Head of caudate nucleus (tissue), 42 donors: ENCODE measurements at regions not wholly inside any gene's neighbourhood (a gene's known extent, or its start where the extent isn't known, plus 50 kb on each side); places are given as distances from the start of the nearest gene placed in this dataset.
"Not testable (repeated sequence)": the region's sequence is repeated elsewhere in the genome, so short reads cannot be mapped to it uniquely, and the experiment has no call there.

Source experiments
- DNase-seq, 42 donors: peaks; one replicate each; pipeline versions ENCODE4 v3.0.0 to v3.0.0-alpha.2; 2020 to 2021; ENCODE audit warnings: mixed read lengths in 7 of 42
- intact Hi-C: fragments of 100-400 bp; cut with DNase I; formaldehyde crosslinking; loops from one replicate; pipeline ENCODE4 v1.15.0; 2022

DNA sequence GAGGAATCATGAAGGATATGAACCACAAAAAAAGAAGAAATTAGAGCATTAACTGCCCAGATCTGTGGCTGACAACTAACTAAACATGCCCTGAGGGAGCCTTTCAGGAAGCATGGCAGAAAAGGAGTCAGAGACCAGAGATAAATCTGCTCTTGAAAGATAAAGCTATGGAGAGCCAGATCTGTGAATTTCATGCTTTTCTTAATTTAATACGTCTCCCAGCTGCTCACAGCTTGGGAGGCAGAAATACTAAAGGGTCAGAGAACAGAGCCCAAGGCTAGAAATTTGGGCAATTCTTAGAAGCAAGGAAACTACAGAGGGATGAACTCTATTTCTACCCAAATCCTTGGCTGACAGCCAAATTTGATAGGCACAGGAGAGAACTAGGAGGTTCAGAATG is 223.0 kb upstream of the DPP10 start:
- intact Hi-C loops: no loop called here
- DNase-seq: no peak

DNA sequence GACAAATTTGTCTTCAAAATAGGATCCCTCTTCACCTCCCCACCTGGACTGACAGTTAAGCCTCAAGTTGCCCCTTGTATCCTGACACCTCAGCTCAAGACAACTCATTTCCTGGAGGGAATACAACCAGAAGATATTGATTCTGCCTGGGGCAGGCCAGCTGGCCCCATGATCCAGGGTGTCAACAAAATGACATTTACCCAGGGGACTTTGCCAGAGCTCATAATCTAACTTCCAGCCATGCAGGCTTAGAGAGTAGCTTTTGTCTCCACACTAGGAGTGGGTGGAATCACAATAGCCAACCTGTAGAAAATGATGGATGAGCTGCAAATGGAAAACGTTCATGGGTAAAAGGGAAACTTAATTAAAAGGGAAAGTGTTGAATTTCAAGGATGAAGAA is 220.1 kb upstream of the DPP10 start:
- DNase-seq: no peak
- intact Hi-C loops: no loop called here

DNA sequence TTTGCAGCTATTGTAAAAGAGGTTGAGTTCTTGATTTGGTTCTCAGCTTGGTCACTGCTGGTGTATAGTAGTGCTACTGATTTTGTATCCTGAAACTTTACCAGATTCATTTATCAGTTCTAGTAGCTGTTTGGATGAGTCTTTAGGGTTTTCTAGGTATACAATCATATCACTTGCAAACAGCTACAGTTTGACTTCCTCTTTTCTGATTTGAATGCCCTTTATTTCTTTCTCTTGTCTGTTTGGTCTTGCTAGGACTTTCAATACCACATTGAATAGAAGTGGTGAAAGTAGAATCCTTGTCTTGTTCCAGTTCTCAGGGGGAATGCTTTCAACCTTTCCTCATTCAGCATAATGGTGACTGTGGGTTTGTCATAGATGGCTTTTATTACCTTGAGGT is 210.5 kb upstream of the DPP10 start:
- DNase-seq: no peak
- intact Hi-C loops: no loop called here

DNA sequence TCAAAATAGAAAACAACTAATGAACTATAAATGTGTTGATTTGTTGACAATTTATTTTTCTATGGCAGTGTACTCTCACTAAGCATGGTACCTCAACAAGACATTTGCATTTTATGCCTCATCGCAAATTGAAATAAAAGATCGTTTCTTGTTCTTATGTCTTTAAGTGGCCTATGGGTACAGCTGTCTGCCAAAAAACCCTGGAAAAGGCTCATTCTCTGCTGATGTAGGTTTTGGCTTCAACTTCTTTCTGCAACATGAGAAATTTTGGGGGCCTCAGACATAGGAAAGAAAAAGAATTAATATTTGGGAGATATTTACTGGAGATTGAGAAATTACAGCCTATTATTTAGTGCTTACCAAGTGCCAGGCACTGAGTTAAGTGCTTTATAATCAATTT is 205.1 kb upstream of the DPP10 start:
- intact Hi-C loops: no loop called here
- no peak for DNase-seq

DNA sequence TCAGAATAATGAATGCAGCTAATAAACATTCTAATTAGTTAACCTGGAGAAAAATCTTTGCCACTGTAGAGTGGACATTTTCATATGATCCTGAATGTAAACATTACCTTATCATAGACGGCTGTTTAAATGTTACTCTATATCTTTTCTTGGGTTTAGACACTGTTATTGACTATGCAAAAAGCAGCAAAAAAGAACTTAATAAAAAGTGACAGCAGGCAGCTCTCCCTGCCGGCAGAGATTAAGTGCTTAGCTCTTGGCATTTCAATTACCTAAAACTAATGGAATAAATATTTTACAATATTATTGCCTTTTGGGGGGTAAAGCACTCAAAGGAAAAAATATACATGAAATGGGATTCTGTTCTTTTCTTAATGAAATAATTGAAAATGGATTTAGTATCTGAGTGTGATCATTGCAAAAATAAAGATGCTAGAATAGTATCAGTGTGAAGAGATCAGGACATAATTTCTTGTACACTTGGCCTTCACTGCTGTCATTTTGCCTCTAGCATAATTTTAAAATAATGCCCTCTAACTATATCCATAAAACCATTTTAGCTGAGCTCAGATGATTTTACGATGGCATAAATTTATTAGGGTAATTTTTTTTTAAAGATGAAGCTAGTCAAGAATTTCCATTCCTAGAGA is 203.4 kb upstream of the DPP10 start:
- intact Hi-C loops: no loop called here
- DNase-seq: no peak

DNA sequence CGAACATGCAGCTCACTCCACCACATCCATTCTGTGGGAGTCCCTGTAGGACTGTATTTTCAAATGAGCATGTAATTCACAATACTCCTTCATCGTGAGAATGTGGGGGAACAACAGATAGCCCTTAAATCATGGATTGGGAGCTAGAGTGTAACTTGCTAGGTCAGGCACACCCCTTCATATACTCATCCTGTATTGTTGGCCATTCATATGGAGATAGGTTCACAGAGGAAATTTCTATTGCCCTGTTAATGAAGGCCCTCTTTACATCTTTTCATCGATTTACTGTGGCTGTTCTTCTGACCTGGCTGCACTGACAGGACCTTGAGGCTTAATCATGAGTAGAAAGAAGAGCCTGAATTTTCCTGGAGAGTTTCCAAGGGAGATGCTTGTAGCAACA is 193.8 kb upstream of the DPP10 start:
- no peak for DNase-seq
- intact Hi-C loops: no loop called here

DNA sequence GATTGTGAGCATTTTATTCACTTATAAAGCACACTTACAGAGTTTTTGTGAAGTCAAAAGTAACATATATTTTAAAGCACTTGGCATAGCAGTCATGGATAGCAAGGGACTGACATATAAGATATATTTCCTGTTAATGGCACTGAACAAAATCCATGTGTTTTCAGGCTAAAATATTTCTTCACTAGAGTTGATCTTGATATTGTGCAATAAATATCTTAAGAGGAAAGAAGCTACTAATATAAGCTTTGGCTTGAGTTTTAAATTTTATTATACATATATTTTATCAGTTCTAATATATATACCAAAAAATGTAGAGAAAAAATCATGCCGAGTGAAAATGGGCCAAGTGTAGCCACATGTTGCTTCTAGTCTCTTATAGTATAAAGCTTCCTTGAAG is 189.7 kb upstream of the DPP10 start:
- no peak for DNase-seq
- intact Hi-C loops: no loop called here

DNA sequence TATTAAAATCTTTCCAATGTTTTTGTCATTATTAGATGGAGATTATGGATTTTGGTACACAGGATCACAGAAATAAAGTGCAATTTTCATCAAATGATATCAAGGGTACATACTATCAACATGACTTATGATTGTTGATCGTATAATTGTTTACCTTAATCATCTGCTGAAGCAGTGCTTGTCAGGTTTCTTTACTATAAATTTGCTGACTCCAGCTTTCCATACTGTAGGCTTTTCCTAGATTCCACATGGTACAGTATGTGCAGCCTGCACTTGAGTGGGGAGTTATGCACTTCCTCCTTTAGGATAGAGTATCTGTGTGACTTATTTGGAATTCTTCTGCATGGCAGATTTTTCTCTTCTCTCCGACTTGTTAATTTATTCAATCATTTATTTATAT is 187.6 kb upstream of the DPP10 start:
- DNase-seq: no peak
- intact Hi-C loops: no loop called here

DNA sequence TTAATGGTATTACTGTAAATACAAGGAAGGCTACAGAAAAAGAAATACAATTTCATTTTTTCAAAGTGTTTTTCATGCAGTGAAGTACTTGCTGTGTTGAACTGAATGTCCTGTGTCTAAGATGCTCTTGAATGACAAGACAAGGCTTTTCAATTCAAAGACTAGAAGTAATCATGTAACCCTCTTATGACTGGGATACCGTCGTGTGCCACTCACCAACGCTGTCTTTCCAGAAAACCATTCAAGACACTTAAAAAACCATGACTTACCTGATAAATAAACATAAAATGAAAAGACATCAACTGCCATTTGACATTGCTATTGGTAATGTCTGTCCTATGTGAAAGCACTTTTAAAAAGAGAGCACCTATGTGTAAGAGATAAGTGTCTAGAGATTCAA is 183.1 kb upstream of the DPP10 start:
- DNase-seq: no peak
- intact Hi-C loops: no loop called here

DNA sequence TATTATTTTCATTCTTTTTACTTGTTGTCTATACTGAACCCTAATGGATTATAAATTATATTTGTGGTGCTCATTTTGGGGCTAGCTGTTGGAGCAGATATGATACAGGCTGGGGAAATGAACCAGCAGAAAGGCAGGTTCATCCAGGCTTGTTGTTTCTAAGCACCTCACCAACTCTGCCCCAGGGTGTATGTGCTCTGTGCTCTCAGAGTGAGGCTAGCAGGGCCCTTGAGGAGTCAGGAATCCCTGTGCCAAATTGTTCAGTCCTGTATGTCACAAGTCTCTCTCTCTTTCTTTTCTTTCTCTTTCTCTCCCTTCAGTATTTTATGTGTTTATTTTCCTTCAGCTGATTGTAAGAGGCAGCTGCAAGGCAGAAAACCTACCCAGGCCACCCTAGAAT is 181.1 kb upstream of the DPP10 start:
- intact Hi-C loops: no loop called here
- no peak for DNase-seq

DNA sequence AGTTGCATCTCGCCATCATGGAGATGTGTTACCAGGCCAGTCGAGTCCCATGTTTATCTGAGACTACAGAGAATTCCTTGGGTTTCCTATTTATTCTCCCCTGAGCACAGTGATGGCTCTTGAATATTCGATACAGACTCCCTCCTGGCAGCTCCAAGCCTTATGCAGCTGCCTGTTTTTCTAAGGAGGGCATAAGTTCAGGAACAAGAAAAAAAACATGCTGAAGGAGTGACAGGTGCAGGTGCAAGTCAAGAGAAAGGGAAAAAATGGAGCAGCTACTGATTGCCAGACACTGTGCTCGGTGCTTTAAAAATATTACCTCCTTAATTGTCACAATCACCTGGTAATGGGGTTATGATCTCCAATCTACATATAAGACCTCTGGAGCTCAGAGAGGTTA is 177.2 kb upstream of the DPP10 start:
- intact Hi-C loops: no loop called here
- DNase-seq: no peak

DNA sequence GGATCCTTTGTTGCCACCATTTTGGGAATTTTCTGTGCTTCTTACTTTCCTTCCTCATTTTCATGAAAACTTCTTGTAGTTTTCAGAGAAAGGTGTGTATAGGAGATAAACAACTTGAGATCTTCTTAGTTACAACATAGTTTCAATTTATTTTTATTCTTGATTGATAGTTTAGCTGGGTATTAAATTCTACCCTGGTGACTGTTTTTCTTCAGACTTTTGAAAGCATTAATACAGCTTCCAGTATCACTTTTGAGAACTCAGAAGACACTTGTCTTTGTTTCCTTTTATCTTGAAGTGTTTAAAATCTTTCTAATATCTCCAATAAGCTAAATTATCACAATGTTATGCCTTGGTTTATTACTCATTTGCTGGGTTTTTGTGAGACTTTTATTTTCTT is 167.5 kb upstream of the DPP10 start:
- DNase-seq: no peak
- intact Hi-C loops: no loop called here

DNA sequence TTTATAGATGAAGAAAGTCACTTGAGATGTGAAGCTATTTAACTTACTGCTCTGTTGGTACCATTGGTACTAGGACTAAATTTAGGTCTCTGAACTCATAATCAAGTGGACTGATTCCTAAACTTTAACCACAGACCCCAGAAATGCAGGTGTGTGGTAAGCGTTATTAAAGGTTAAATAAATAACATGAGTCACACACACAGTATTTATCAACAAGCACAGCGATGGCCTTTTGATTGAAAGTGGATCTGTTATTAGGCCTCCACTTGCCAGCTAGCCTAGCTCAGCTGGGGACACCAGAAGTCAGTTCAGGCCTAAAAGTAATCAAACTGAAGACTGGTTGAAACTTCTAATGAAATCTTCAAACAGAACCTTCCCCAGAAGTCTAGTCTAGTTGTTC is 161.3 kb upstream of the DPP10 start:
- intact Hi-C loops: no loop called here
- DNase-seq: no peak

DNA sequence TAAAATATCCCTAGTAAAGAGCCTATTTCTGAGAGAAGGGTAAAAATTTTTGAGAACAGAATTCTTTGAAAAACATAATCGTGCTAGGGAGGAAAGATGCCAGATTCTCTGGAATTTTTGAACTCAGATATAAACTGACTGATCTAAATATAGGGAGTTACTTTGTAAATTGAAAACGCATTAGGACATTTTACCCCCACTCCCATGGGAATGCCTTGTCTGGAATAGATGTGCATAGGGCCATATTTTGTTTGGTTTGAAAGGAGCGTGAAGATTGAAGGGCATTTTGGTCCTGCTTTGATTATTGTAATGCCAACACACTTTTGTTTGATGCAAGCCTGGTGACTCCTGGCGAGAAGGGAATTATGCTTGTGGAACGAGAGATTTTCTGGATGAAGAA is 158.7 kb upstream of the DPP10 start:
- intact Hi-C loops: no loop called here
- no peak for DNase-seq

DNA sequence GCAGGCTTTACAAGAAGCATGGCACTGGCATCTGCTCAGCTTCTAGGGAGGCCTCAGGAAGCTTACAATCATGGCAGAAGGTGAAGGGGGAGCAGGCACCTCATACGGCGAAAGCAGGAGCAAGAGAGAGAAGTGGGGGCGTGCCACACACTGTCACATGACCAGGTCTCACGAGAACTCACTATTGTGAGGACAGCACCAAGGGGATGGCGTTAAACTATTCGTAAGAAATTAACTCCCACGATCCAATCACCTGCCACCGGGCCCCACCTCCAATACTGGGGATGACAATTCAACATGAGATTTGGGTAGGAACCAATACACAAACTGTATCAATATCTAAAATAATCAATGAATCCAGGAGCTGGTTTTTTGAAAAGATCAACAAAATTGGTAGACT is 156.0 kb upstream of the DPP10 start:
- no peak for DNase-seq
- intact Hi-C loops: no loop called here

DNA sequence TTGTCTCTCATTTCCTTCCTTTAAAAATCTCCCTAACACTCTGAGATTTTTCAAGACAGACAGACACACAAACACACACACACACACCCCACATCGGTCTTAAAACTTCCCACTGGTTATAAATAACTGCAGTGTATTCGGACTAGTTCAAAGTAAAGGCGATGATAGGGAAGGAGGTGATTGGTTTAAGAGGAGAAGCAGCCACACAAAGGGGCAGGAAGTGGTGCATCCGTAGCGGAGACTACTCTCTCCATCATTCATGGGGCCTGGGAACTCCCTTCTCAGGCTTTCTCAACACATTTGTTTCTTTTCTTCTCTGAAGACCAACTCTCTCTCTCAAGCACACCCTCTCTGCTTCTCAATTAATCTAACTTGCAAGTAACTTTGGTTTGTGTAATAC is 149.1 kb upstream of the DPP10 start:
- intact Hi-C loops: no loop called here
- no peak for DNase-seq

DNA sequence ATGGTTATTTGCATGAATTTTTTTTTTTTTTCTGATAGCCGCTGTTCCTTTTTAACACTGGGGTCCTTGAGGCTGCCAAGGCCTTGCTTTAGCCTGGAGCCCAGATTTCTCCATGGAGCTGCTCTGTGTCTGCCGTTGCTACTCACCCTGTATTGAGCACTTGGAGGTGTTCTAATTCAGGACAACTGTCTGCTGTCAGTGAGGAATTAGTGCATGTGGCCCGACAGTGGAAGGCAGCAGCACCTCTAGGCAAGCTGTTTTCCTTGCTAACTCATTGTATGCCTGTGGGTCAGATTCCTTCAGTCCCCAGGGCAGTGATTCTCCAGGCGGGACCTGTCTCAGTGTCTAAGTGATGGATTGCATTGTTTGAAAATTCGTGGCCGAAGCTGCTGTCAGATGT is 147.7 kb upstream of the DPP10 start:
- no peak for DNase-seq
- intact Hi-C loops: no loop called here

DNA sequence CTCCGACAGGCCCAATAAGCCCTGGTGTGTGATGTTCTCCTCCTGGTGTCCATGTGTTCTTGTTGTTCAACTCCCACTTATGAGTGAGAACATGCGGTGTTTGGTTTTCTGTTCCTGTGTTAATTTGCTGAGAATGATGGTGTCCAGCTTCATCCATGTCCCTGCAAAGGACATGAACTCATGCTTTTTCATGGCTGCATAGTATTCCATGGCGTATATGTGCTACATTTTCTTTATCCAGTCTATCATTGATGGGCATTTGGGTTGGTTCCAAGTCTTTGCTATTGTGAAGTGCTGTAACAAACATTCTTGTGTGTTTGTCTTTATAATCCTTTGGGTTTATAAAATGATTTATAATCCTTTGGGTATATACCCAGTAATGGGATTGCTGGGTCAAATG is 142.1 kb upstream of the DPP10 start:
- DNase-seq, intact Hi-C loops: not testable (repeated sequence)

DNA sequence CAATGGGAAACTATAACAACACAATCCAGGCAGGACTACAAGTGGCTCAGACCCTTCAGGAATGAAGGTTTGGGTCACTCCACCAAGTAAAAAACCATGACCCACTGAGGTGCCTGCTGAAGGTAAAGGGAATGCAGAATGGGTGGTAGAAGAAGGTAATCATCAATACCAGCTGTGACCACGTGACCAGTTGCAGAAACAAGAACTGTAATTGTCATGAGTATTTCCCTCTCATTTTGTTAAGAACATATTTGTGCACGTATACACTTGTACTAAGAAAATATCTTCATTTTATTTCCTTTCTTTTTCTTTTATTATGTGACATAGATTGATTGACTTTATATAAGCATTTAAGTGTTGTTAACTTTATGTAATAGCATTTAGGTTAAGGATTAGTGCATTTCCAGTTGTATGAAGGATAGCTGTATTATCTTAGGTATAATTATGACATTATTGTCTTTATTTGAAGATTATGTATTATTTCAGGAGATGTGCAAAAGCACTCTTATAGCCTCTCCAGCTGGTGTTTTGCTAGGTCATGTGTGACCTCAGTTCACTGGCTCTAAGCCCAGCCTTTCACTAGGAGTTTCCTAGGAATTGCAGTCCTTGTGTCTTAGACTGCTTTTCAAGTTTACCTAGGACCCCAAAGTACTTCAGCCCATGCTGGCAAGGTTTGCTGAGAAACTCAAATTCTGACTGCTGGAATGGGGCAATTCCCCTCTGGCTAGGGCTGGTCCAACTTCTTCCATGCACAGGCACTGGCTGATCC is 125.7 kb upstream of the DPP10 start:
- intact Hi-C loops: no loop called here

DNA sequence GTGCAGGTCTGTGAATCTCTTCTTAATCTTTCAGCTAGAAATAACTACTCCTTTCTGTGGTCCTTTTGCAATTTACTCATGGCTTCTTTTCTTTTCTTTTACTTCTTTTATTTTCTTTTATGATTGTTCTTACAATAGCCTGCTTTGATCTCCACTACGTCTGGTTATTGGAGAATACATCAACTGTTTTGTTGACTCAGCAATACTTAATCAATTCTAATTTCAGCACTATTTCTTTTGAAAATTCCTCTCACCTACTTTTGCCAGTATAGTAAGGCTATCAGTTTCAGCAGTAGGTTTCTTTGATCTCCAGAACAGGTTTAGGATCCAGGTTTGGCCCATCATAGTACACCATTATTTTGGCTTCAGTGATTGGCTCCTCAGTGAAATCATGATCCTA is 111.8 kb upstream of the DPP10 start:
- no peak for DNase-seq
- intact Hi-C loops: no loop called here

More for the DNA sequence above, 125.7 kb upstream of the DPP10 start:
- no peak for DNase-seq

DNA sequence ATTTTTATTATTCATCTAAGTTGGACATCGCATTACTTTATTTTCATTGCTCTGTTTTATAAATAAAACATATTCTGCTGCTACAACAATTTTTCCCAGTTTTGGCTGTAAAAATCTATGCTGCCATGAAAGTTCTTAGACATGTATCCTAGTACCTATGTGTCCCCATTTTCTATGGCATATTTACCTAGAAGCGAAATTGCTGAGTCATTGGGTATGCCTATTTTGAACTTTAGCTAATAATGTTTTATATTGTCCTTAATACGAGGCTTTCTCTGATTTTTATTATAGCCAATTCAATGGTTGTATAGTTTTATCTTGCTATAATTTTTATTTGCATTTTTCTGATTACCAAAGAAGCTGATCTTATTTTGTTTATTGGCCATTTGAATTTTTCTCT is 110.5 kb upstream of the DPP10 start:
- no peak for DNase-seq
- intact Hi-C loops: no loop called here
